Activated CD8-positive, alpha-beta T cell treated with anti-CD3 and anti-CD28 coated beads, Interleukin-2, amount 10 ng/mL, durations not matched to agents 7 days and 5 days (primary cell): ENCODE measurements at regions not wholly inside any gene's neighbourhood (a gene's known extent, or its start where the extent isn't known, plus 50 kb on each side); places are given as distances from the start of the nearest gene placed in this dataset.
"Not testable (repeated sequence)": the region's sequence is repeated elsewhere in the genome, so short reads cannot be mapped to it uniquely, and the experiment has no call there.

Experiments
- ATAC-seq: fragments of 150-1000 bp; cut with Tn5 transposase; one replicate; pipeline ENCODE4 v1.10.0; 2021; ENCODE audit warnings: moderate library complexity
- CTCF ChIA-PET: fragments of 350-600 bp; sonication (Branson Sonifier 250); formaldehyde crosslinking; loops from one replicate; lab custom pipeline; 2021; ENCODE audit warnings: antibody characterized with exemption; lab: Charles Lee
- POLR2A ChIA-PET: fragments of 350-600 bp; sonication (Branson Sonifier 250); formaldehyde crosslinking; loops from one replicate; lab custom pipeline; 2021; ENCODE audit warnings: antibody characterized with exemption; lab: Charles Lee
- DNase-seq: peaks from one replicate; pipeline ENCODE4 v3.0.0-alpha.2; 2020
- H3K27ac Mint-ChIP-seq: one replicate; pipeline ENCODE4 v1.8.0; 2021; ENCODE audit warnings: mild to moderate bottlenecking, mixed read lengths
- H3K27me3 Mint-ChIP-seq: one replicate; pipeline ENCODE4 v1.8.0; 2021; ENCODE audit warnings: low read depth, mixed read lengths
- H3K36me3 Mint-ChIP-seq: one replicate; pipeline ENCODE4 v1.8.0; 2021; ENCODE audit warnings: low read depth, mixed read lengths
- H3K4me1 Mint-ChIP-seq: one replicate; pipeline ENCODE4 v1.8.0; 2021; ENCODE audit warnings: low read depth, mixed read lengths
- H3K4me3 Mint-ChIP-seq: one replicate; pipeline ENCODE4 v1.8.0; 2021; ENCODE audit warnings: mild to moderate bottlenecking, mixed read lengths
- H3K9me3 Mint-ChIP-seq: one replicate; pipeline ENCODE4 v1.8.0; 2022; ENCODE audit warnings: mixed read lengths; ENCODE audit not compliant: insufficient read depth

DNA sequence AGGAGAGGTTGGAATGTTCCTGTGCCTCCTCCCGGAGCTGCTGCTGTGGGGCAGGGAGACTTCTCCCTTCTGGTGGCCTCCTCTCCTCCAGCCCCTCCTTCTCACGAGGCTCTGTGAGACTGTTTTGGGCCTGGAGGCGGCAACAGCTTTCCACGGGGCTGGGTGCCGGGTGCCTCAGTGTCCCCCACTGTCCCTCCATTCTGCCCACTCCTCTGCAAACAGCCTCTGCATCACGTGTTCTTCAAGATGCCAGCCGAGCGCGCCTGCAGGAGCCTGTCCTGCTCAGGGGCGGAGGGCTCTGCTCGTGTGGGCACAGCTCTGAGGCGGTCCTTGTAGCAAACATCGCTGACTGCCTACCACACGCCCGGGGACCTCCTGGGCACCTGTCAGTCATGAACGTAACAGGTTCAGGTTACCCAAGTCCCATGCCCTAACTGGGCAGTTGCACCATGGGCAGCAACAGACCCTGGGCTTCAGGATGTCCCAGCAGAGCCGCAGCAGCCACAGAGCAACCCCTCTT lies 70.8 kb downstream of the RRM2 start:
- H3K27ac Mint-ChIP-seq: no peak overlapping the region
- H3K4me1 Mint-ChIP-seq: no peaks in the 10 kb centered on the region
- ChIA-PET CTCF (interaction anchor here (0.9 kb wide), 1 partner anchor 10 kb away, joined by 3 read pairs; no protein-coding TSS in a partner anchor), POLR2A (no interaction called here)
- no peaks in the 10 kb centered on the region for H3K9me3 Mint-ChIP-seq
- DNase-seq (no peak), ATAC-seq (no peak)
- no peak overlapping the region for H3K4me3 Mint-ChIP-seq
- H3K36me3 Mint-ChIP-seq: peaks cover 22% of the 10 kb centered on the region
- no peaks in the 10 kb centered on the region for H3K27me3 Mint-ChIP-seq

GRCh38 chr2:10193851-10194820 lies 71.6 kb downstream of the RRM2 start:
- Mint-ChIP-seq H3K4me1 (no peaks in the 10 kb centered on the region), H3K9me3 (no peaks in the 10 kb centered on the region), H3K27me3 (no peaks in the 10 kb centered on the region), H3K36me3 (peaks cover 21% of the 10 kb centered on the region), H3K4me3 (no peak overlapping the region), H3K27ac (no peak overlapping the region)
- POLR2A ChIA-PET: no interaction called here
- CTCF ChIA-PET: interaction anchor here (0.9 kb wide), 1 partner anchor 9 kb away, joined by 3 read pairs; no protein-coding TSS in a partner anchor
- ATAC-seq: no peak
- DNase-seq: no peak

DNA sequence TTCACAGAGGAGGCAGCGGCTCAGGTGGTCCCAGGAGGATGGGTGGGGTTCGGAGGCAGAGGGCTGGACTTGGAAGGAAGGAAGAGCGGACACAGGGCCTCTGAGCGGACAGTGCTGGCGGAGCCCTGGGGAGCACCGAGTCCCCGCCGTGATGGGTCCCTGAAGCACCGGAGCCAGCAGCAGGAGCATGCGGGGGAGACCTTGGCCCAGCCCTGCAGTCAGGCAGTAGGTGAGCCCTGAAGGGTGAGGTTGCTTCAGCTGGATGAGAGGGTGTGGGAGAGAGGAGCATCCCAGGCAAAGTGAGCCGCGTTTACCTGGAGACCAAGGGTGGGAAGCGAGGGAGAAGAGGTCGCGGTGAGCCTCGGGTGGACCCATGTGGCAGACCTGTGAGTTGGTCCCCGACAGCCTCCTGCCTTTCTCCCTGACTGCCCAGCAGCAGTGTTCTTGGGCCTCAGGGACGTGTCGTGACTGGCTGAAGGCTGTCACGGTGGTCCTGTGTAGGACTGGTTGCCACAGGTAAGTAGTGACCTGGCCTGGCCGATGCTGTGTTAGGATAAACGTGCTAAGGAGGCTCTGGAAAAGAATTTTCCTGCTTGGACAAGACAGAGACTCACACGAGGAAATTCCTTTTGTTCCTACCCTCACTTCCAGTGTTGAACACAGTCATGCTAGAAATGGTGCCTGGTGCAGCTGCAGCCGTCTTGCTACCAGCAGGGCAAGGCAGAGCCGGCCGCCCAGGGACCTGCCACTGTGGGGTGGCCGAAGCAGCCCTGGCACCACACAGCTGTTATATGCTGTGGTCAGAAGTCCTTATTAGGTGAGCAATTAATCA lies 73.0 kb downstream of the RRM2 start:
- H3K27me3 Mint-ChIP-seq: no peaks in the 10 kb centered on the region
- no peaks in the 10 kb centered on the region for H3K9me3 Mint-ChIP-seq
- H3K27ac Mint-ChIP-seq: no peak overlapping the region
- DNase-seq: no peak
- no peak for ATAC-seq
- POLR2A ChIA-PET: no interaction called here
- peaks cover 14% of the 10 kb centered on the region for H3K36me3 Mint-ChIP-seq
- no peak overlapping the region for H3K4me3 Mint-ChIP-seq
- no peaks in the 10 kb centered on the region for H3K4me1 Mint-ChIP-seq
- CTCF ChIA-PET: no interaction called here

DNA sequence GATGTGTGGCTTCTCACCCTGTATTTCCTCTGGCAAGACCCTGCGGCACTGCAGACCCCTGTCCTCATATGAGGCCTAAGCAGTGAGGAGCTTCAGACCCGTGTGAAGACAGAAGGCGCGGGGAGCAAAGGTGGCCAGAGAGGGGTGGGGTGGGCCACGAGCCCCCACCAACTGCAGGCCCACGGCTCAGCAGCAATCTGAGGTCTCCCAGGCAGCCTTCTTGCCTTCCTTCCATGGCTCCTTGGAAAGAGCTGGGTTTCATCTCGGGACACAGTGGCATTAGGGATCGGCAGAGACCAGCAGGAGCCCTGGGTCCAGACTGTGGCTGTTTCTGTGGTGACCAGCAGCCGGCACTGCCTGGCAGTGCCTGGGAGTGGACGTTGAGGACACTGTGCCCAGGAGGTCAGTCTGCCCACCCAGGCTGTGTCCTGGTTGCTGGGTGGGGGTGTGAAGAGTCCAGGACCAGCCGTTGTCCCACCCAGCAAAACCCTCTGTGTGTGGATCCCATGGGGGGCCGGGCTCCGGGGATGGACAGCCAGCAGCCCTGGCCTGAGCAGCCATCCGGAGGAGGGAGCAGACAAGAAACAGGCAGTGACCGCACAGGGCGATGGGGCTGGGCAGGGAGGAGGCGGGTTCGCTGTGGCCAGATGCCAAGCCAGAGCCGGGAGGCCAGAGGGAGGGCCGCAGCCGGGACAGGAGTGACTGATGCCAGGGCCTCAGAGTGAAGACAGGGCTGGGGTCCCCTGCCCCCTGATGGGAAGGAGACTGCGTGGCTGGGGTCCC lies 73.8 kb downstream of the RRM2 start:
- H3K27me3 Mint-ChIP-seq: no peaks in the 10 kb centered on the region
- DNase-seq: no peak
- H3K27ac Mint-ChIP-seq: no peak overlapping the region
- H3K4me1 Mint-ChIP-seq: no peaks in the 10 kb centered on the region
- ChIA-PET CTCF (no interaction called here), POLR2A (no interaction called here)
- peaks cover 15% of the 10 kb centered on the region for H3K36me3 Mint-ChIP-seq
- ATAC-seq: no peak
- H3K4me3 Mint-ChIP-seq: no peak overlapping the region
- H3K9me3 Mint-ChIP-seq: no peaks in the 10 kb centered on the region

DNA sequence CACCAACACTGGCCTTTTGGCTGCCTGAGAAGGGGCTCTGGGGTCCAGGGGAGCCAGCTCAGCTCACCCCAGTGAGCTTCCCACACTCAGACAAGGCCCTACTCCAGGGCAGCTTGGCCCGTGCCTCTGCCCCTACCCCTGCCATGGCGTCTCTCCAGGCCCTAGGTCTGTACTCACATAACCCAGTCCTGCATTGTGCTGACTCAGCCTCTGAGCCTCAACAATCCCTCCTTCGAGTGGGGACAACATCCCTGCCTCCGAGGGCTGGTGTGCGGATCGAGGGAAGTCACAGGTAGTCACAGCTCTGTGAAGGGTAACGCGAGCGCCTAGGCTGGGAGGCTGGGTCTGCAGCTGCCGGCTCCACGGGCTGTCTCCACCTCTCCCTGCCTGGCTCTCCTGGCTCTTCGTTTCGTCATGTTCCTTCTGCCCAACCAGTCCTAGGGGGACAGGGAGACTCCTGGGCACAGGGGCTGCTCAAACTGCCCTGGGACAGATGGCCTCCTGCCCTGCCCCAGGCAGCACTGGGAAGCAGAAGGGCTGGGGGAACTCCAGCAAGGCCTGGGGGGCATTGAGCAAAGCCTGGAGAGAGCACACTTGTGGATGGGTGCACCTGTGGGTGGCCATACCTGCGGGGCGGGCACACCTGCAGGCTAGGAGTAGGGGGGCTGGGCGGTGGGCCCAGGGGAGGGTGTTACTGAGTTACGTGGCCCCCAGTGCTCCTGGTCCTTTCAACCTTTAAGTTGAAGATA lies 74.6 kb downstream of the RRM2 start:
- H3K27ac Mint-ChIP-seq: no peak overlapping the region

GRCh38 chr2:10197697-10198076 lies 75.1 kb downstream of the RRM2 start:
- DNase-seq: no peak
- no peaks in the 10 kb centered on the region for H3K4me1 Mint-ChIP-seq
- H3K36me3 Mint-ChIP-seq: peaks cover 23% of the 10 kb centered on the region
- no peak overlapping the region for H3K4me3 Mint-ChIP-seq
- ChIA-PET POLR2A (no interaction called here), CTCF (no interaction called here)
- H3K27me3 Mint-ChIP-seq: no peaks in the 10 kb centered on the region
- ATAC-seq: no peak
- H3K27ac Mint-ChIP-seq: no peak overlapping the region
- H3K9me3 Mint-ChIP-seq: no peaks in the 10 kb centered on the region

More for the DNA sequence above, 74.6 kb downstream of the RRM2 start:
- ChIA-PET POLR2A (no interaction called here), CTCF (no interaction called here)
- DNase-seq (no peak), ATAC-seq (no peak)
- Mint-ChIP-seq H3K4me1 (no peaks in the 10 kb centered on the region), H3K4me3 (no peak overlapping the region), H3K9me3 (no peaks in the 10 kb centered on the region), H3K36me3 (peaks cover 18% of the 10 kb centered on the region), H3K27me3 (no peaks in the 10 kb centered on the region)

DNA sequence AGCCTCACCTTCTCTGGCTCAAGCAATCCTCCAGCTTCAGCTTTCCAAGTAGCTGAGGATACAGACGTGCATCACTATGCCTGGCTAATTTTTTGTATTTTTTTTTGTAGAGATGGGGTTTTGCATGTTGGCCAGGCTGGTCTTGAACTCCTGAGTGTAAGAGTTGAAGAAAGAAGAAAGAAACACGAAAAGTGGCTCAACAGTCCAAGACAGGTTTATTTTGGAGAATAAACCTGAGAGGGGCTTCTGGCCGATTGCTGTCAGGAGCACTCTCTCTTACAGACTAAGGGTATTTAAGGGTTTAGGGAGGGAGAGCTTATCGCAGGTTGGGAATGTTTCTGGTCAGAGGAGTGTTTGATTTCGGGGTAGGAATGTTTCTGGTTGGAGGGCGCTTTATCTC lies 75.9 kb downstream of the RRM2 start:
- ATAC-seq, CTCF ChIA-PET, POLR2A ChIA-PET, DNase-seq, H3K4me1 Mint-ChIP-seq, H3K27ac Mint-ChIP-seq, H3K27me3 Mint-ChIP-seq, H3K4me3 Mint-ChIP-seq, H3K9me3 Mint-ChIP-seq: not testable (repeated sequence)
- peaks cover 23% of the 10 kb centered on the region for H3K36me3 Mint-ChIP-seq

DNA sequence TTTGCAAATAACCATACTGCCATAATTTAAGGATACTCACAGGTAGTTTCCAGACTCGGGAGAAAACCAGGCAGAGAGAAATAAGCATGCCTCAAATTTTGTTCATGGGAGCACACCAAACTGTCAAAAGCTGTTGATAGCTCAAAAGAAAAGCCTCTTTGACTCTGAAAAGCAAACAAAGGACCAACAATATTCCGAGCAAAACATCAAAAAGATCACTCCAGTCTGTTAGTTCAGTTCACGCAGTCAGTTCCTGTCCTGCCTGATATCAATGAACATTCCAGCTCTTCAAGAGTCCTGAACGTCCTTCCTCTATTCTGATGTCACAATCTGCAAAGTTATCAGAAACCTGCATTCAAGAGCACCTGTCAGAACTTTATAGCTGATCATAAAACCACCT lies 78.7 kb downstream of the RRM2 start:
- Mint-ChIP-seq H3K36me3 (peaks cover 28% of the 10 kb centered on the region), H3K27ac (no peak overlapping the region), H3K27me3 (no peaks in the 10 kb centered on the region), H3K4me3 (no peak overlapping the region), H3K9me3 (no peaks in the 10 kb centered on the region), H3K4me1 (no peaks in the 10 kb centered on the region)
- DNase-seq: no peak
- ChIA-PET POLR2A (no interaction called here), CTCF (no interaction called here)
- no peak for ATAC-seq

- Mint-ChIP-seq H3K36me3 (peaks cover 28% of the 10 kb centered on the region), H3K4me3 (no peak overlapping the region), H3K27me3 (no peaks in the 10 kb centered on the region), H3K9me3 (no peaks in the 10 kb centered on the region), H3K27ac (no peak overlapping the region), H3K4me1 (no peaks in the 10 kb centered on the region)
- DNase-seq (no peak), ATAC-seq (no peak)
- CTCF ChIA-PET: interaction anchor here (1.1 to 1.9 kb wide), 2 partner anchors 130 to 206 kb away, joined by 3 to 5 read pairs; no protein-coding TSS in a partner anchor
- POLR2A ChIA-PET: no interaction called here
Measured at GRCh38 chr2:10202131-10202665, 79.7 kb downstream of the RRM2 start.

DNA sequence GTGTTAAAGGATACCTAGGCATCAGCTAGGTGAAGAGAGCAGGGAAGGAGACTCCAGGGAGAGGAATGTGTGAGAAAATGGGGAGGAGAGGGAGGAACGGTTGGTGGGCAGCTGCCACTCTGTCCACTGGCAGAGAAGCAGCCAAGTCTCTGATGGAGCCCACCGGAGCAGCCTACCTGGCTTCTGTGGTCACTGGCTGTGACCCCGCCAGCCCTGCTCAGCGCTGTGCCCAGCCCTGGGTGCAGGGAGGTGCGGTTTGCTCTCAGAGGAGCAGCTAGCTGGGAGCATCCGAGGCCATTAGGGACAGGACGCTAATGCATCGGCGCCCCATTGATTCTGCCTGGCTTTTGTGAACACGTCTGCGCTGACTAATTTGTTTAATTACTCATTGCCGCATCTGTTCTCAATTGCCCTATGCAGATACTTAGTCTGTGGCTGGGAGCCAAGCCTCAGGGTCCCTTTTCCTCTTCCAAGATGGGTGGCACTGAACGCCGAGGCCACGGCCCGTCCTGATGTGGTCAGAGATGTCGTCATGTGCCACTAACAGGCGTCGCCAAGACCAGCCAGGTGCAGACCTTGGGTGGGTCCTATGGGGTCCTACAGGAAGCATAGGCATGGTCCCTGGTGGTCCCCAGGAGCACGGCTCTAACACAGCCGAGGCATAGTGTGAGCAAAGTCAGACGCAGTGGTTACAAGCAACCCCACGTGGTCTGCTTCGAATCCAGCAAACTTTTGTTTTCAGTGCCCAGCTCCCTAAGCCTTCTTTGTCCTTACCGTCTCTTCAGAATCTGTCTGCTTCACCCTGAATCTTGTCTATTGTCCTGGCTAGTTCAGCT lies 82.0 kb downstream of the RRM2 start:
- ATAC-seq: no peak
- Mint-ChIP-seq H3K4me1 (no peaks in the 10 kb centered on the region), H3K27ac (no peak overlapping the region), H3K9me3 (no peaks in the 10 kb centered on the region), H3K36me3 (peaks cover 16% of the 10 kb centered on the region), H3K27me3 (no peaks in the 10 kb centered on the region), H3K4me3 (no peak overlapping the region)
- ChIA-PET CTCF (interaction anchor here (1.9 kb wide), 1 partner anchor 204 kb away, joined by 5 read pairs; no protein-coding TSS in a partner anchor), POLR2A (no interaction called here)
- no peak for DNase-seq
